HEK293 (cell line): ENCODE measurements at regions not wholly inside any gene's neighbourhood (a gene's known extent, or its start where the extent isn't known, plus 50 kb on each side); places are given as distances from the start of the nearest gene placed in this dataset.

Experiments used
- ATF2 ChIP-seq: fragments of 450-650 bp; formaldehyde crosslinking; IDR thresholded peaks from 2 replicates; pipeline ENCODE4 v1.5.1; 2016; ENCODE audit warnings: missing biosample characterization, missing genetic modification characterization, low read depth
- CTCF ChIP-seq: fragments of 450-650 bp; formaldehyde crosslinking; IDR thresholded peaks from 2 replicates; pipeline ENCODE4 v1.5.1; 2016; ENCODE audit warnings: missing biosample characterization, missing genetic modification characterization
- HOXD13 ChIP-seq: sonication (generic); formaldehyde crosslinking; IDR thresholded peaks from 2 replicates; pipeline ENCODE4 v1.8.0; 2022; ENCODE audit warnings: missing genetic modification reagents, borderline replicate concordance
- KLF10 ChIP-seq: fragments of 450-650 bp; IDR thresholded peaks from 2 replicates; pipeline ENCODE4 v1.5.1; 2018; ENCODE audit warnings: missing biosample characterization, mild to moderate bottlenecking, missing genetic modification characterization
- PRDM4 ChIP-seq: fragments of 450-650 bp; formaldehyde crosslinking; IDR thresholded peaks from 2 replicates; pipeline ENCODE4 v1.5.1; 2017; ENCODE audit warnings: missing biosample characterization, missing genetic modification characterization
- SALL2 ChIP-seq: fragments of 450-650 bp; formaldehyde crosslinking; IDR thresholded peaks from 2 replicates; pipeline ENCODE4 v1.5.0; 2017; ENCODE audit warnings: missing biosample characterization, mild to moderate bottlenecking, missing genetic modification characterization, borderline replicate concordance
- ZNF169 ChIP-seq: fragments of 450-650 bp; formaldehyde crosslinking; IDR thresholded peaks from 2 replicates; pipeline ENCODE4 v1.5.1; 2016; ENCODE audit warnings: missing biosample characterization, missing genetic modification characterization
- ZNF350 ChIP-seq: fragments of 450-650 bp; formaldehyde crosslinking; IDR thresholded peaks from 2 replicates; pipeline ENCODE4 v1.5.0; 2017; ENCODE audit warnings: missing biosample characterization, mild to moderate bottlenecking, missing genetic modification characterization
- ZNF37A ChIP-seq: fragments of 450-650 bp; IDR thresholded peaks from 2 replicates; pipeline ENCODE4 v1.5.1; 2018; ENCODE audit warnings: missing biosample characterization, missing genetic modification characterization
- ZNF521 ChIP-seq: fragments of 450-650 bp; formaldehyde crosslinking; IDR thresholded peaks from 2 replicates; pipeline ENCODE4 v1.5.1; 2017; ENCODE audit warnings: missing biosample characterization, mild to moderate bottlenecking, missing genetic modification characterization
- ZNF530 ChIP-seq: fragments of 450-650 bp; formaldehyde crosslinking; IDR thresholded peaks from 2 replicates; pipeline ENCODE4 v1.5.1; 2016; ENCODE audit warnings: low read depth, missing biosample characterization, missing genetic modification characterization
- ZNF768 ChIP-seq: fragments of 450-650 bp; formaldehyde crosslinking; IDR thresholded peaks from 2 replicates; pipeline ENCODE4 v1.5.1; 2018; ENCODE audit warnings: missing biosample characterization, mild to moderate bottlenecking, missing genetic modification characterization

- TF ChIP-seq CTCF = no peak
- TF ChIP-seq ZNF350 (tag by site-specific recombination) = no peak
- no peak for TF ChIP-seq ZNF521
- no peak for TF ChIP-seq HOXD13 (CRISPR knock-in tag)
- no peak for TF ChIP-seq ZNF37A (tag by site-specific recombination)
- no peak for TF ChIP-seq ZNF530 (tag by site-specific recombination)
- TF ChIP-seq SALL2 (tag by site-specific recombination) = no peak
- TF ChIP-seq ZNF169 (tag by site-specific recombination) = no peak
- TF ChIP-seq PRDM4 = no peak
- no peak for TF ChIP-seq ATF2 (tag by site-specific recombination)
- TF ChIP-seq KLF10 = no peak
- no peak for TF ChIP-seq ZNF768 (tag by site-specific recombination)
These were observed 114.1 kb downstream of the SLC16A9 start for GRCh38 chr10:59595593-59595992.
